Activated T-helper 9 cell treated with anti-CD3 and anti-CD28 coated beads, Interleukin-2, amount 50 U/mL, for 16 hours (primary cell): ENCODE measurements at regions not wholly inside any gene's neighbourhood (a gene's known extent, or its start where the extent isn't known, plus 50 kb on each side); places are given as distances from the start of the nearest gene placed in this dataset.

ENCODE experiments used
- DNase-seq: peaks from one replicate; pipeline ENCODE4 v3.0.0-alpha.2; 2020; ENCODE audit warnings: low read depth

DNA sequence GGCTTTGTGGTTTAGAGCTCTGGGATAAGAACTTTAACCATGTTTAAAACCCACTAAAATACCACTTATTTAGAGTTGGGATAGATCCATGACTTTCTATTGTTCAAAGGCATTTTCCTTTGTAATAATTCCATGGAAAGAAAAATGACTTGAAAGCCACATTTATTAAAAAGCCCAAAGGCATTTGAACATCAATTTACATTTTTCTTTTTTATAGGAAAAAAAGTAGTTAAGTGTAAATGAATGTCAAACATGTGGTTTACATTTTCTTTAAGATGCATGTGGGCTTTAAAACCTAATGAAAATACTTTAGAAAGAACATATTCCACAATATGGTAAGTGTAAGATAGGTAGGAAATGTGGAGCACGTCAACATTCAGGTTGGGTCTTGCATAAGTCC lies 443.2 kb downstream of the TOX3 start:
- DNase-seq, result no peak

DNA sequence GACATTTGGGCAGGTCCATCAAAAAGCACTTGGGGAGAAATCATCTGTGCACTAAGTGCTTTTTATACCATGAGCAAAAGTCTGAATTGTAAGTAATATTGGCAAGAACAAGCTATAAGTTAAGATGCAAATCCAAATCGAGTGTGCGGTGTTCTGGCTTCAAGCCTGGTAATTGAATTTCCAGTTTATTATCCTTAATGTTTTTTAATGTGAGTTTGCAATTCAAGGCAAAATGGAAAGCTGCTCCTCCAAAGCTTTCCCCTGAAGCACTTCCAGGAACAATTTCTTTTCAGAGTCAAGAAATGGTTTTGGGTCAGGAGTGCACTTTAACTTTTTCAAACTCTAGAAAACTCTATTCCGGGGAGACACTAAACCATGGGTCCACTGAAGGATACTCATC lies 445.7 kb downstream of the TOX3 start:
- no peak for DNase-seq

DNA sequence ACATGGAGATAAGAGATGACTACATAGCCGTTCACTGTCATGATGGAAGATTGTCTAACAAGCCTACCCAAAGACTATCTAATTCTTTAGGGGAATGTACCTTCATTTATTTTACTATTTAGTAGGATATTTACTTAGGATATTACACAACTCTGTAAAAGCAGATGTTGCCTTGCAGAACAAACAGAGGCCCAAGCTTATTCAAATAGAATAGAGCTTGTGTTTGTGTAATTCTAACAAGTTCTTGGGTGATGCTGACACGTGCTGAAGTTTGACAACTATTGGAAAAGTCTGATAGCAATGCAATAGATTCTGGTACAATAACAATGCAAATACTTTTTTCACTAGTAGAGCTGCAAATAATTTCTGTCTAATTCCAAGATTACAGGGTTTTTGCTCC lies 447.6 kb downstream of the TOX3 start:
- no peak for DNase-seq

DNA sequence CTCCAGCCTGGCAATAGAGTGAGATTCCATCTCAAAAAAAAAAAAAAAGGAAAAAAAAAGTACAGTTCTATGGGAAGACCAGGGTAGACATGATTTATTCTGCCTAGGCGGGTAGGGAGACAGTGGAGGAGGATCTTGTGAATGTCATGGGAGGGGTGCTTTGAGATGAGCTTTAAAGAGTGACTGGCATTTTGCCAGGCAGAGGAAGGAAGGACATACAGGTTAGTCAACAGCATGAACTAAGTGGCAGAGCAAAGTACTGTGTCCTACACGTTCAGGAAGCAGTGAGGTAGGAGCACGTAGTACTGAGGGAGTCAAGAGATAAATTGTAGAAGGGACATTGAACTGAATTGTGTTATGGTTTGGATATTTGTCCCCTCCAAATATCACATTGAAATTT lies 451.5 kb downstream of the TOX3 start:
- DNase-seq, result no peak

DNA sequence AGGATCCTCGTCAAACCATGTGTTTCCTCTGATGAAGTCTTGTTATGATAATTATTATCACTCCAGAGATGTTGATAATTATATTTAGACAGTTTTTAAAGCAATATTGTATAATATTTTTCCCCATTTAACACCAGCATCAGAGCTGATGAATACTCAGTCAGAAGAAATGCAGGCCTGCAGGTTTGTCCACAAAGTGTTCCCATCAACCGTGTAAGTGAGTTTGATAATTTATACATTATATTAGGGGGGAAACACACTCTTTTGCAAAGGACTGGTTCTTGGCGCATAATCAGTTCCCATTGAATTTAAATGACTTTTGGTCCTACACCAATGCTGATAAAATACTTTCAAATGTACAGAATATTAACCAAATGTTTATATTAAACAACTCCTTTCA lies 454.8 kb downstream of the TOX3 start:
- DNase-seq, result no peak

DNA sequence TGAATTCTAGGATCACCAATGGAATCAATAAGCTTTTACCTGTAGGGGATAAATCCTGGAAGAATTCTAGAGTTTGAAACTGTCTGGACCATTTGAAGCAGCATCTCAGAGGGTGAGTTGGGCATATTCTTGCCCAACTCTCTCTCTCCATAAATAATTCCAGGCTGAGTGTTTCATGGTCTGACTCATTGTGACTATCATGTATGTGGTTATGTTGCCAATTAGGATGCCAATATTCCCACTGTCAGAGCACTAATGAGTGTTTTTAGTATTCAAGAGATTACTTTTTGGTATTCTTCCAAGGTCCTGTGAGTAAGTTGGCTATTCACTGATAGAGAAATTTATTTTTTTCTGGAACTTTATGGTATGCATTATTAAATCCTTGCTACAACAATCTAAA lies 456.9 kb downstream of the TOX3 start:
- no peak for DNase-seq

DNA sequence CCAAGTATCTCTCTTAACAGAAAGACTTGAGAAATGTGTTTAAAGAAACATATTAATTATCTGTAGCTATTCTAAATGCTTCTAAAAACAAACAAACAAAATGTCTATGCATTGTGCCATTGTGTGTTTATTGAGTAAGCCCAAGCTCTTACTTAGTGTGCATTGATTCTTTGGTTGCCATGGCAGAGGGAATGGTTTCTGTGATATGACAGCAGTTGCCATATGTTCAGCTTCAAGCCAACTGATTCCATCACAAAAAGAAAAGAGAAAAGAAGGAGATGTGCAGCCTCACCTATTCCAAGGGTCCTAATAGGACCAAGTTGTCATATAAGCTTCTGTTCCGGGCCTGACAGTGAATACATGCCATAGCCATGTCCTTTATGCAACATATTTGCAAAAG lies 457.5 kb downstream of the TOX3 start:
- DNase-seq, result no peak

DNA sequence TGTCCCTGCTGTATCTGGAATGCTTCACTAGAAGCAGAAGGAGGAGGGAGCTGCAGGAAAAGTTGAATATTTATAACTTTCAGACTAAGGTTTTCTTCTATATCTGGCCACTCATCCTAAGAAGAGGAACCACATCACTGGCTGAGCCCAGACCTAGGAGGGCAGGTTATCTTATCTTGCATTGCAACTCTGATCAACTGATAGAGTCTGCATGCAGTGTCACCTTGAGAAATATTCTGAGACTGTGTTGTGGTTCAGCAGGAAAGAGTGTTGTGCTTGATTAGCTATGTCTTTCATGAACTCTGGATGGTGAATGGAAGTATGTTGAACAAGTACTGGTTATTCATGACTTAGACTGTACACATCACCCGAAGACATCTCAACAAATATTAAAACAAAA lies 460.0 kb downstream of the TOX3 start:
- DNase-seq, result no peak

DNA sequence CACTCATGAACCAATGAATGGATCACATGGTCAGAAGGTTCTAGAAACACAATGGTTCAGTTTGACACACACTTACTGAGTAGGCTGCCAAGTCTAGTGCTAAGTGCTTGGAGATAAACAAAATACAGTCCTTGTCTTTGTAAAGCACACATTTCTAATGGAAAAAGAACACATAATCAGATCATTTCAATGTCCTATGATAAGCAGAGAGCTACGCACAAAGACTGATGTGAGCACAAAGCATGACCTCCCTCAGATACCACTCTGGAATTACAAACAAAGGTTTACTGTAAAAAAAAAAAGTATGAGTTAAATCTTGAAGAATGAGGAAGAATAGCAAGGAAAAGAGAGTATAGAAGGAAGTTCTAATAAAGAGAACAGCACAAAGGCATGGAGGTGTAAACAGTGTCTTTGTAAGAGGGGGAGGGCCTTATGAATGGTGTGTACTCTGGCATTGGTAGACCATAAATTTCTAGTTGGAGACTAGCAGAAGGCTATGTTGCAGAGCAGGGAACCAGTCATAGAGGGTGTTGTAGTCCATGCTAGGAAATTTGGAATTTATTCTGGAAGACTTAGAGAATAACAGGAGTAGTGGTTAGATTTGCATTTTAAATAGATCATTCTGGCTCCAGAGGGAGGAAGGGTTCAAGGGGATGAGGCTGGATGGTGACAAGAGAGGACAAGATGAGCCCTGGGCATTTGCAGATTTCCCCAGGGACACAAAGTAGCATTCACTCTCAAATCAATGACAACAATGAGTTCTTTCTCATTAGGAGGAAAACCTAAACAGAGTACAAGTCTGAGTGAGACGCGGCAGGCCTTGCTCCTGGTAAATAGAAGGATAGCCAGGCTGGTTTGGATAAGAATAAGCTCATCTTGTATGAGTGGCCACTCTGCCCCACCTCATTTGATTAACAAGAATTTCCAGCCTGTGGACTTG lies 468.0 kb downstream of the TOX3 start:
- DNase-seq, result no peak

DNA sequence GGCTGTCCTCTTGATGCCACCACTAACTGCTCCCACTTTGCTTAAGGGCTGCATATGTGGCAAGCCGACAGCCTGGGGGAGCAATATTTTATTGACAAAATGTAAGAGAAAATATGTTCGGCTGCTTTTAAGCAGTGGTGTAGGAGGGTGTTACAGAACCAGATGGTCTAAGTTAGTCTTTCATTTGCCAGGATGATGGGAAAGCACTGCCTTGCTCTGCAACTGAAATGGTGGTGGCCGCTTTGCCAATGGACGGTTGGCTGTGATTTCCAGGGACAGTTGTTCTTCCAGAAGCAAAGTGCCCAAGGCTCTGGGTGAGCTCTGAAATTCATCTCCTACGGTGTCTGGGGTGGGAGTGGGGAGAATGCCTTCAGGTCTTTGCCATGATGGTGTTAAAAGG lies 469.3 kb downstream of the TOX3 start:
- no peak for DNase-seq

DNA sequence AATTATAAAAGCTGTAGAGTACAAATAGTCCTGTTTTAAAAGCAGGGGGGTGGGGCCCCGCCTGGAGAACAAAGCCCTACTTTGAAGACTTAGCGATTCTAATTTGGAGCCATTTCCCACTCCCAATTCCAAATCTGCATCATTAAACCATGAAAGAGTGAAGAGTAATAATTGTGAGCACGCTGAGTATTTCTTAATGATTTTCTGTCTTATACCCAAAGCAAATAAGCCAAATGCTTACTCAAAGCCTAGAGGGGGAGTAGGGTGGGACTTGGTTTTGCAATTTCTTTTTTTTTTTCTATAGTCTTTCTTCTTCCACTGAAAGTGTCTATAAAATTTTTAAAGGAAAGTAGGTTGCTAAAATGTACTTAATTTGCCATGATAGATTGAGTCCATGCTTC lies 470.1 kb downstream of the TOX3 start:
- DNase-seq, result no peak

DNA sequence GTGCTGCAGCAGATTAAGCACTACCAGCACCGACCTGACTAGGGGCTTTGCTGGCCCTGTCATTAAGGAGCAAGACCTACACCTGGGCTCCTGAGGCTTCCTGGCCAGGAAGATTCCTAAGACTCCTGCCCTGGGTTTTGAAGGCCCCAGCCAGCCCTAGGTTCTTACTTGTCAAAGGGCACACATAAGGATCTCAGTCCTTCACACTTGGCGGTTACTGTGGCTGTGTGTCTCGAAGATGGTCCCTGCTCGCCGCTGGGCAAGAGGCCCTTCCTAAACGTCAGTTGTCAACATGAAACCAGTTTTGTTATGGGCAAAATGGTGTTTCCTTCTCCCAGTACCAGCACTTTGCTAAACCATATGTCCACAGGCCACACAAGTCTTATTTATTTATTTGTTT lies 470.6 kb downstream of the TOX3 start:
- DNase-seq, result no peak

DNA sequence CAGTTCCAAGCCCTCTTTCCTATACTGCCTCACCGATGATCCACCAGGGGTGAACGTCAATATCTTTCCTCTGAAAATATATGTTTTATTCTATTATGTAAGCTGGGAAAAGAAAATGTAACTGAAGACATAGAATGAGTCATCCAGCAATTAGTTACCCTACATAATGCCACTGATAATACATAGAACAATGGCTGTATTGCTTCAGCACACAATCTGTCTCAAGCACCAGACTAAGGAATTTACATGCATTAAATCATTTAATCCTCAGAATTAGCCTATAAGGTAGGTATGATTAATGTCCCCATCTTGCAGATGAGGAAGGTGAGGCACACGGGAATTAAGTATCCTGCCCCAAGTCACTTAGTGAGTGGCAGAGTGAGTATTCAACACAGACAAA lies 472.8 kb downstream of the TOX3 start:
- no peak for DNase-seq

DNA sequence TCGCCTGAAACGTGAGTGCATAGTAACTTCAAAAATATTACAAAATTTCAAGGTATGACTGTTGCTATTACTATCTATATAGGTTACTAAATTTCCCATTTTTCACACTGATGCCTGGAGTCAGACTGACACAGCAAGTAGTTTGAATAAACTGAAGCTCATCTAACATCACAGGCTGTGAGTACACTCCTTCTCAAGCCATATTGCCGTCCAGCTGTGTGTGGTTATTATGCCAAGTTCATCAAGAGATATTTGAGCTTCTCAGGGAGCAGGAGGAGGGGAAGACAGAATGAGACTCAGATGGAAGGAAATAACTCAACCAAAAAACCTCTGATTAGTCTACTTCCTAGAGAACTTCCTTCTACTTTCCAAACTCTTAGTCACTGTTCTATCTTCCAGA lies 473.9 kb downstream of the TOX3 start:
- no peak for DNase-seq

DNA sequence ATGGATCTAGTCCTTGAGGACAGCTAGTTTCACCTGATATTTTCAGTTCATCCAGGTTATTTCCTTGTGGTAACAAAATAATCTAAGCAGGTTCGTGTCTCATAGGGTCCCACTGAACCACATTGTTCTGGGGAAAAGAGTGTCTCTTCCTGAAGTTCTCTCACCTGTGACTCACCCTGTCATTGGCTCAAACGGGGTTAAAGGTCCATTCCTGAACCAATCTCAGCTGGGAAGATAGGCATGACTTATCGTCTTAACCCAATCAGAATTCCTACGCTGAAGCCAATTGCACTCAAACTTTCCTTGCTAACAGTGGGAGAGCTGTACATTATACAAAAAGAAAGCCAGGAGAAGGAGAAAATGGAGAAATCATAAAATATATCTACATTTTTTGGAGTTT lies 475.8 kb downstream of the TOX3 start:
- no peak for DNase-seq

DNA sequence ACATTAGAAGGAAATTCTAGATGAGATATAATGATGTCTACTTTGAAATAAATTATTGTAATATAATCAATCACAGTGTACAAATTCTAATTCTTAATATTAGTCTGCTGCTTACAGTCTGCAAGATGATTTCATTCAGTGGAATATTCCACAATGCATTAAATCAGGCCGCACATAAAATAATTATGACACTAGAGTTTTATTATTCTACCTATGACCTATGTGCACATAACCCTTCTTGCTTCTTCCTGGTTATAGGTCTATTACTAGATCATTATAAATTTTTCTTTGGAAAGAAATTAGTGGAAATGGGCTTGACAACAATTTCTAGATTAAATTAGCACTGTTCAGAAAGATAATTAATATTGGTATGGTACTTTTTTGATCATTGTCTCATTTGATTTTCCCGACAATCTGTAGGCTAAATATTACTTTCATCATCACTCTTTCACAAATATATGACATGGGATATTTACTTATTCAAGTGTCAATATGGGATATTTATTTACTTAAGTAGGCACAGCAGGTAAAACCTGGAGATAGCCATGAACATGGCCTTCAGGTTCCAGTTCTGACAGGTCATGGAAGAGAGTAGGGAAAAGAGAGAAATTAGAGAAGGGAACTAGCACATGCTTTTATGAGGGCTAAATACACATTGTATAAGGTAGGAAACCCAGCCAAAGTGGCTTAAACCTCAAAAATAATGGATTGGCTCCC lies 476.4 kb downstream of the TOX3 start:
- DNase-seq, result no peak

DNA sequence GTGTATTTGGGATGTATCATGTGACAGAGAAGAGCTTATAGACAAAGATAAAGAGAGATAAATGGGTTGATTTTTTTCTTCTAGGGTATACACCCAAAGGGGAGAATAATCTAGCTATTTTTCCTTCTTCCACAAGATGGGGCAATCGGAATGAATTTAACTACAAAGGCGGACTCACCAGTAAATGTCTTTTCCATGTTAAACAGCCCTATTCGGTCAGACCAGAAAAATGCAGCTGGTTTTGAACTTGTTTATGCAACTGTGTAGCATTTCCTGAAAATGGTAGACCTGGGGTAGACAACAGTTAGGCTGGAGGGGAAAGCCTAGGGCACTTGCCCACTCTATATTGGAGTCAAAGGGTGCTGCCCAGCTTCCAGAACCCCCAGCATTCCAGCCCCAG lies 477.1 kb downstream of the TOX3 start:
- DNase-seq, result no peak

DNA sequence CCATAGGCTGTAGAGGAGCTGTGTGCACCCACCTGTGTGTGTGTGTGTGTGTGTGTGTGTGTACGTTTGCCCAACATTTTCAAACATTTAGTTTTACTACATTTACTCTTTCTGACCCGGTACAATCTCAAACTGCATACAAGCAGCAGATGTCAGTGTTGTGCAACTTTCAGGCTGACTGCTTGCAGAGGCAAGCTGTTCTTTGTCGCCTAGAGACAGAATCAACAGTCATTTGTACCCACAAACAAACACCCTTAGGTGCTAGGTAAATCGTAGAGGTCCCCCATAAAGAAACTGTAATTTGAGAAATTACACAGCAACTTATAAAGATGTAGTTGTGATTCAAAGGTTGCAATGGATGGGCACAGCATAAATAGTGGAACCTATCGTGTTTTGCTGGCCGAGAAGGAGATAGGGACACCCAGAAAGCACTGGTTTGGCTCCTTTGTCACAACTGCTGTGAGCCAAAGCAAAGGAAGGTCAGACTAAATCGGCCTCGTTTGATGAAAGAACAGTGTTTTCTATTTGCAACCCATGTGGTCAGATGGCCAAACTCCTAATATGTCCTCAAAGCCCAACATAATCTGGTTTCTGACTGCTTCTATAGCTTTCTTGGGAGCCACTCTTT lies 478.4 kb downstream of the TOX3 start:
- no peak for DNase-seq

DNA sequence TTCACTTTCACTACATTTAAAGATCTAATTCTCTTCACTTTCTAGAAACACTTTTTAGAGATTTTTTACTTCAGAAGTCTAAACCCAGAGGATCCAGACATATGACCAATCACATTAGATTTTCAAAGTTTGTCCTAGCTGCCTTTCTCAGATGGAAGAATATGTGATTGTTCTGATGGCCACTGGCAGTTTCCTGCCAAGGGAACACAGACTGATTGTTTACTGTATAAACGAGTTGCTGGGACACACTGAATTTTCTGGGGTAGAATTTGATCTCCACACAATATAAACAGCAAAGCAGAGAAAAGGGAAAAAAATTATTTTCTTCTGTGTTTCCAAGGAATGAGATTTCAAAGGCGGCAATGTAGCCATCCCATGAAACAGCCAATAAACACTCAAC lies 480.0 kb downstream of the TOX3 start:
- no peak for DNase-seq

DNA sequence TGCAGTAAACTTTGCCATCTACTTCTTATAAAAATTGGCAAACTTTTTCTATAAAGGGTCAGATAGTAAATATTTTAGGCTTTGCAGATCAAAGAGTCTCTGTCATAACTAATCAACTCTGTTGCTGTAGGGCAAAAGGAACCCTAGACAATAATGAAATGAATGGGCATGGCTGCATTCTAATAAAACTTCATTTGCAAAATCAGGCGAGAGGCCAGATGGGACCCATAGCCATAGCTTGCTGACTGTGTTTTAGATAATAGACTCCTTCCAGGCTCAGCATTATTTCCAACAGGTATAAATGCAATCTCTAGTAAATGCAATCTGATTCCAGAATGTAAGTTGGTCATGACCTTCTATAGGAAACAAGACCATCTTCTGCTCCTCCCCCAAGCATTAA lies 490.7 kb downstream of the TOX3 start:
- no peak for DNase-seq

DNA sequence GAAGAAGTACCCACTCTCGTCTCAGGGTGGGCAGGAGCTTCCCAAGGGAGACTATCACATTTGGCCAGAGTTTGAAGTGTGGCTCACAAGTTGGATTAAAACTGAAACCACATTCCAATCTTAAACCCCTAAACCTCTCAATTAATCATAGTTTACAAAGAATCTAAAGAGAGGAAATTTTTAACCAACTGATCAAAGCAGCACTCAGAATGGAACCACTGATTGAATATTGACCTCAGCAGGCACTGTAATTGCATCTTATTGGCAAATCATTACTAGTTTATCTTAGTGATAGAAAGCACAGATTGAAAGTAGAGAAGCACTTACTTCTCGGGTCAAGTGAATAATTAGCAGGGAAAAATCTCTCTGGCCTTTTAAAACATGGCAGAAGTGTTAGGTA lies 491.6 kb downstream of the TOX3 start:
- no peak for DNase-seq

DNA sequence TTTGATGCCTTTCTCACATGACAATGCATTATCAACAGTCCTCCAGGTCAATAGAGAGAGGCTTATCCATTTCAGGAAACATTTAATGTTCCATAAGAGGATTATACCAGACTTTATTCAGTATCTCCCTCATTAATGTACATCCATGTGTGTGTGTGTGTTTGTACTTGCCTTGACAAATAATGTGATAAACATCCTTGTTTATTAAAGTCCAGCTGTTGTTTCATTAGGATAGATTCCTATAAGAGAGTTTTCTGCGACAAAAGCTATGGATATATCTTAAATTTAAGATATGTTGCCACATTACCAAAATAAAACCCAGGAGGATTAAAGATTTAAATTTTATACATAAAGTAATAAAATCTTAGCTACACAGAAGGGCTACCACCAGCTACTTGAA lies 492.6 kb downstream of the TOX3 start:
- no peak for DNase-seq

DNA sequence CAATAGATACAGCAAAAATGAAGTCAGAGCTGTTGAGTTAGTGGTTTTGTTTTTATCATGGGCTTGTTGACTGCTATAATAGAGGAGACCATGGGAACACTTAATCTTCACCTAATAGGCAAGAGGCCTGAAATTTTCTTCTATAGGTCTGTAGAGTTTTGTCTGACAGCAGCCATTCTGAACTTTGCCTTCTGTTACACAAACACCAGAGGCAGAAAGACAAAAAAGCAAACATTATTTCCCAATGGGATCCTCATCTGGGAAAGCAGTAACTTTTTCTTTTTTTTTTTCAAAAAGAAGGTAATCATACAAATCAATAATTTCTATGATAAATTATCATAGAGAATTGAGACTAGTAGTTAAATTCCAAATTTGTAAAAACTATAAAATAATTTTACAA lies 494.1 kb downstream of the TOX3 start:
- no peak for DNase-seq
